Germinal center (tissue), 1 donor: ENCODE measurements at regions not wholly inside any gene's neighbourhood (a gene's known extent, or its start where the extent isn't known, plus 50 kb on each side); places are given as distances from the start of the nearest gene placed in this dataset.
"Not testable (repeated sequence)": the region's sequence is repeated elsewhere in the genome, so short reads cannot be mapped to it uniquely, and the experiment has no call there.

ENCODE experiments used
- DNase-seq: peaks from one replicate; pipeline ENCODE4 v3.0.0; 2012; ENCODE audit warnings: mixed read lengths, low spot score

GRCh38 chr5:99901972-99902371, 633.2 kb upstream of the FAM174A start:
- DNase-seq, result no peak

GRCh38 chr5:99900302-99900852, 634.8 kb upstream of the FAM174A start:
- no peak for DNase-seq

- DNase-seq, result no peak
Observed at GRCh38 chr5:99879791-99880511, 655.2 kb upstream of the FAM174A start.

- no peak for DNase-seq
Observed at GRCh38 chr5:99878830-99879229, 656.3 kb upstream of the FAM174A start.

GRCh38 chr5:99866740-99867139, 668.4 kb upstream of the FAM174A start:
- no peak for DNase-seq

GRCh38 chr5:99865159-99865558, 670.0 kb upstream of the FAM174A start:
- no peak for DNase-seq

- no peak for DNase-seq
Observed at GRCh38 chr5:99835791-99836190, 699.4 kb upstream of the FAM174A start.

GRCh38 chr5:99827136-99827535, 708.0 kb upstream of the FAM174A start:
- no peak for DNase-seq

- DNase-seq, result no peak
Observed at GRCh38 chr5:99817796-99818195, 717.4 kb upstream of the FAM174A start.

- no peak for DNase-seq
Observed at GRCh38 chr5:99814321-99815063, 720.7 kb upstream of the FAM174A start.

GRCh38 chr5:99808657-99809230, 726.4 kb upstream of the FAM174A start:
- no peak for DNase-seq

GRCh38 chr5:99807346-99807745, 727.8 kb upstream of the FAM174A start:
- no peak for DNase-seq

GRCh38 chr5:99795031-99795430, 740.1 kb upstream of the FAM174A start:
- DNase-seq, result no peak

- DNase-seq, result no peak
Observed at GRCh38 chr5:99788482-99788881, 746.7 kb upstream of the FAM174A start.

GRCh38 chr5:99775189-99775588, 760.0 kb upstream of the FAM174A start:
- no peak for DNase-seq

- no peak for DNase-seq
Observed at GRCh38 chr5:99773290-99773689, 761.9 kb upstream of the FAM174A start.

- no peak for DNase-seq
Observed at GRCh38 chr5:99771296-99771695, 763.9 kb upstream of the FAM174A start.

- no peak for DNase-seq
Observed at GRCh38 chr5:99765011-99765410, 770.2 kb upstream of the FAM174A start.

GRCh38 chr5:99763021-99763774, 772.0 kb upstream of the FAM174A start:
- no peak for DNase-seq

- no peak for DNase-seq
Observed at GRCh38 chr5:99747342-99747741, 787.8 kb upstream of the FAM174A start.

- DNase-seq, result not testable (repeated sequence)
Observed at GRCh38 chr5:99733146-99733545, 802.0 kb upstream of the FAM174A start.

- DNase-seq, result not testable (repeated sequence)
Observed at GRCh38 chr5:99730653-99731052, 801.8 kb upstream of the CHD1 start.
